ENCODE measurements at regions not wholly inside any gene's neighbourhood (a gene's known extent, or its start where the extent isn't known, plus 50 kb on each side); places are given as distances from the start of the nearest gene placed in this dataset.

- TF ChIP-seq EP300 (IDR thresholded peaks at IDR 0.05) (no peak), POLR2AphosphoS5 (IDR thresholded peaks at IDR 0.05) (no peak)
- TF ChIP-seq, protein P1, sequence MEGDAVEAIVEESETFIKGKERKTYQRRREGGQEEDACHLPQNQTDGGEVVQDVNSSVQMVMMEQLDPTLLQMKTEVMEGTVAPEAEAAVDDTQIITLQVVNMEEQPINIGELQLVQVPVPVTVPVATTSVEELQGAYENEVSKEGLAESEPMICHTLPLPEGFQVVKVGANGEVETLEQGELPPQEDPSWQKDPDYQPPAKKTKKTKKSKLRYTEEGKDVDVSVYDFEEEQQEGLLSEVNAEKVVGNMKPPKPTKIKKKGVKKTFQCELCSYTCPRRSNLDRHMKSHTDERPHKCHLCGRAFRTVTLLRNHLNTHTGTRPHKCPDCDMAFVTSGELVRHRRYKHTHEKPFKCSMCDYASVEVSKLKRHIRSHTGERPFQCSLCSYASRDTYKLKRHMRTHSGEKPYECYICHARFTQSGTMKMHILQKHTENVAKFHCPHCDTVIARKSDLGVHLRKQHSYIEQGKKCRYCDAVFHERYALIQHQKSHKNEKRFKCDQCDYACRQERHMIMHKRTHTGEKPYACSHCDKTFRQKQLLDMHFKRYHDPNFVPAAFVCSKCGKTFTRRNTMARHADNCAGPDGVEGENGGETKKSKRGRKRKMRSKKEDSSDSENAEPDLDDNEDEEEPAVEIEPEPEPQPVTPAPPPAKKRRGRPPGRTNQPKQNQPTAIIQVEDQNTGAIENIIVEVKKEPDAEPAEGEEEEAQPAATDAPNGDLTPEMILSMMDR (IDR thresholded peaks at IDR 0.05), result no peak
Observed at GRCh38 chr5:54917323-54917722, 68.1 kb downstream of the ESM1 start.

All from suprapubic skin (tissue), 4 donors.